GM21515 (cell line): ENCODE measurements at regions not wholly inside any gene's neighbourhood (a gene's known extent, or its start where the extent isn't known, plus 50 kb on each side); places are given as distances from the start of the nearest gene placed in this dataset.

Experiments
- ATAC-seq: cut with Tn5 transposase; IDR thresholded peaks from one replicate; pipeline ENCODE4 v1.9.1; 2021; ENCODE audit not compliant: unreplicated experiment

GRCh38 chr22:49550766-49551362 is 276.8 kb downstream of the BRD1 start:
- no peak for ATAC-seq

GRCh38 chr22:49550141-49550430 is 277.6 kb downstream of the BRD1 start:
- no peak for ATAC-seq

- no peak for ATAC-seq
Measured at GRCh38 chr22:49549256-49550140, 278.2 kb downstream of the BRD1 start.

- ATAC-seq: no peak
Measured at GRCh38 chr22:49548356-49549202, 279.1 kb downstream of the BRD1 start.

GRCh38 chr22:49547751-49548239 is 279.9 kb downstream of the BRD1 start:
- no peak for ATAC-seq

- no peak for ATAC-seq
Measured at GRCh38 chr22:49546811-49547585, 280.7 kb downstream of the BRD1 start.

- ATAC-seq: no peak
Measured at GRCh38 chr22:49545606-49546005, 282.1 kb downstream of the BRD1 start.

GRCh38 chr22:49544286-49544685 is 283.4 kb downstream of the BRD1 start:
- ATAC-seq: no peak

GRCh38 chr22:49543876-49544275 is 283.8 kb downstream of the BRD1 start:
- no peak for ATAC-seq

GRCh38 chr22:49541693-49542230 is 285.9 kb downstream of the BRD1 start:
- no peak for ATAC-seq

- no peak for ATAC-seq
Measured at GRCh38 chr22:49540913-49541692, 286.6 kb downstream of the BRD1 start.

- no peak for ATAC-seq
Measured at GRCh38 chr22:49540084-49540912, 287.4 kb downstream of the BRD1 start.

- ATAC-seq: no peak
Measured at GRCh38 chr22:49538006-49538405, 289.7 kb downstream of the BRD1 start.

- ATAC-seq: no peak
Measured at GRCh38 chr22:49536571-49537131, 291.0 kb downstream of the BRD1 start.

GRCh38 chr22:49535527-49536125 is 292.0 kb downstream of the BRD1 start:
- no peak for ATAC-seq

- no peak for ATAC-seq
Measured at GRCh38 chr22:49535126-49535525, 292.5 kb downstream of the BRD1 start.

GRCh38 chr22:49534386-49534785 is 293.3 kb downstream of the BRD1 start:
- ATAC-seq: no peak

GRCh38 chr22:49533886-49534285 is 293.8 kb downstream of the BRD1 start:
- no peak for ATAC-seq
